ENCODE measurements at regions not wholly inside any gene's neighbourhood (a gene's known extent, or its start where the extent isn't known, plus 50 kb on each side); places are given as distances from the start of the nearest gene placed in this dataset.

- TF ChIP-seq EZH2 (IDR thresholded peaks at IDR 0.05; ENCODE audit: insufficient read depth, poor library complexity, severe bottlenecking) (no peak), EZH2phosphoT487 (IDR thresholded peaks at IDR 0.05; ENCODE audit: insufficient read depth, low read depth) (no peak)
These were observed 85.9 kb upstream of the SOX13 start for GRCh38 chr1:203986887-203987461.

All from GM23248 (cell line).